Heart left ventricle (tissue), 16 donors: ENCODE measurements at regions not wholly inside any gene's neighbourhood (a gene's known extent, or its start where the extent isn't known, plus 50 kb on each side); places are given as distances from the start of the nearest gene placed in this dataset.
"Not testable (repeated sequence)": the region's sequence is repeated elsewhere in the genome, so short reads cannot be mapped to it uniquely, and the experiment has no call there.

Source experiments
- ATAC-seq, 4 donors: fragments of 200-7000 bp; cut with Tn5 transposase; one replicate each; pipeline ENCODE4 v1.9.1; 2020 to 2022; ENCODE audit warnings: moderate library complexity in 4 of 4, mild to moderate bottlenecking in 3 of 4, moderate number of reproducible peaks in 1 of 4
- DNase-seq, 5 donors: peaks; one replicate each; pipeline ENCODE4 v3.0.0-alpha.2; 2020
- H3K27ac ChIP-seq, 12 donors: fragments of 200-600 bp; sonication (generic) in 4 of 12; one replicate each; pipeline versions ENCODE4 v1.5.0 to v1.8.0; 2016 to 2022; ENCODE audit warnings: mild to moderate bottlenecking in 2 of 12
- H3K27me3 ChIP-seq, 9 donors: fragments of 200-600 bp; sonication (generic) in 2 of 9; one replicate each; pipeline versions ENCODE4 v1.5.1 to v1.8.0; 2016 to 2022; ENCODE audit warnings: mild to moderate bottlenecking in 3 of 9
- H3K36me3 ChIP-seq, 9 donors: fragments of 200-600 bp; sonication (generic) in 2 of 9; one replicate each; pipeline versions ENCODE4 v1.5.0 to v1.8.0; 2018 to 2022; ENCODE audit warnings: mild to moderate bottlenecking in 2 of 9
- H3K4me1 ChIP-seq, 12 donors: fragments of 200-600 bp; sonication (generic) in 4 of 12; one replicate each; pipeline versions ENCODE4 v1.5.0 to v1.8.0; 2016 to 2022; ENCODE audit warnings: mild to moderate bottlenecking in 3 of 12
- H3K4me3 ChIP-seq, 12 donors: fragments of 200-600 bp; sonication (generic) in 4 of 12; one replicate each; pipeline versions ENCODE4 v1.5.0 to v1.8.0; 2017 to 2022; ENCODE audit warnings: mild to moderate bottlenecking in 9 of 12, moderate library complexity in 4 of 12
- H3K9me3 ChIP-seq, 12 donors: fragments of 200-600 bp; sonication (generic) in 4 of 12; one replicate each; pipeline versions ENCODE4 v1.5.0 to v1.8.0; 2016 to 2022; ENCODE audit warnings: mild to moderate bottlenecking in 1 of 12
- CTCF ChIP-seq, 12 donors: fragments of 200-600 bp; sonication (generic) in 4 of 12; IDR thresholded peaks; one replicate each; pipeline versions ENCODE4 v1.5.0 to v1.8.0; 2018 to 2022; ENCODE audit warnings: antibody characterized with exemption in 12 of 12, mild to moderate bottlenecking in 5 of 12
- POLR2A ChIP-seq, 2 donors: fragments of 450-650 bp; IDR thresholded peaks; one replicate each; pipeline ENCODE4 v1.6.1; 2017; ENCODE audit warnings: antibody characterized with exemption in 2 of 2, mild to moderate bottlenecking in 2 of 2, moderate library complexity in 2 of 2
- WGBS, 4 donors: extraction: QIAGEN DNeasy Blood & Tissue Kit in 2 of 4; methylation state at CpG; one replicate each; pipeline versions ENCODE4 v1.1.5 to v1.1.7; 2013 to 2018; 5-methylcytosine and 5-hydroxymethylcytosine counted together
- intact Hi-C, 10 donors: fragments of 100-400 bp; cut with DNase I; formaldehyde crosslinking; loops; one replicate each; pipeline versions ENCODE4 v1.11.1 to v1.14.2; 2022
- donor health status: ischemic (EF 13 %, LVEDD 7.1; RV severe dilation, severe dysfunction).
- donor health status: healthy with polysubstance abuse.
- donor health status: DM: no; HTN: yes; CAD: no.
- donor health status: DM: no; HTN: no; CAD: no.
- donor health status: ischemic (EF 25% LVEDD 6.9; RV normal size, moderate dysfunction).
- donor health status: ischemic (EF 25% LVEDD 5.7; RV mildly dilated, moderate dysfunction).
- donor health status: healthy.
- donor health status: DM: yes; HTN: yes; CAD: no.
- donor health status: ischemic (EF 35%, LVEDD 5.7; RV mildly dilated, moderate dysfunction).
- donor health status: nonischemic (EF 11% LVEDD 7.7; RV severe dilation, severe dysfunction).
- donor health status: DM: yes; HTN: yes; CAD: no.
- donor health status: PGD.
- donor health status: ischemic (EF 29% LVEDD 5.4; RV normal size, mild dysfunction).
- donor health status: nonischemic (EF 23%, LVEDD 6.1; RV moderate dilation, normal function).

- no peak overlapping the region for H3K4me3 ChIP-seq
- intact Hi-C loops: no loop called here
- H3K36me3 ChIP-seq: no peaks in the 10 kb centered on the region
- DNase-seq: no peak
- 73 to 95% (median 81%) methylated on average over 2 of the region's 2 CpGs for WGBS, 4 donors
- H3K4me1 ChIP-seq: no peaks in the 10 kb centered on the region
- H3K27ac ChIP-seq: no peak overlapping the region
- no peak for TF ChIP-seq POLR2A (IDR thresholded peaks at IDR 0.05)
- no peak for TF ChIP-seq CTCF (IDR thresholded peaks at IDR 0.05)
- peaks cover 0 to 9% (median 0%) of the 10 kb centered on the region in 12 donors for H3K9me3 ChIP-seq
- peaks cover 0 to 6% (median 0%) of the 10 kb centered on the region in 9 donors for H3K27me3 ChIP-seq
- ATAC-seq: no peak
Observed at GRCh38 chr7:156014808-156015207, 202.5 kb upstream of the SHH start.

GRCh38 chr7:156014201-156014600 lies 201.9 kb upstream of the SHH start:
- no peak overlapping the region for H3K4me3 ChIP-seq
- peaks cover 0 to 6% (median 0%) of the 10 kb centered on the region in 9 donors for H3K27me3 ChIP-seq
- DNase-seq (no peak), ATAC-seq (no peak)
- H3K4me1 ChIP-seq: no peaks in the 10 kb centered on the region
- intact Hi-C loops: no loop called here
- H3K36me3 ChIP-seq: no peaks in the 10 kb centered on the region
- no peak for TF ChIP-seq CTCF (IDR thresholded peaks at IDR 0.05)
- no peak for TF ChIP-seq POLR2A (IDR thresholded peaks at IDR 0.05)
- peaks cover 0 to 14% (median 0%) of the 10 kb centered on the region in 12 donors for H3K9me3 ChIP-seq
- no peak overlapping the region for H3K27ac ChIP-seq

GRCh38 chr7:156012412-156012811 lies 200.1 kb upstream of the SHH start:
- TF ChIP-seq CTCF (IDR thresholded peaks at IDR 0.05): no peak
- TF ChIP-seq POLR2A (IDR thresholded peaks at IDR 0.05): no peak
- Histone ChIP-seq H3K4me3 (no peak overlapping the region), H3K36me3 (no peaks in the 10 kb centered on the region), H3K27me3 (peaks cover 0 to 4% (median 0%) of the 10 kb centered on the region in 9 donors), H3K9me3 (peaks cover 0 to 28% (median 0%) of the 10 kb centered on the region in 12 donors), H3K27ac (no peak overlapping the region), H3K4me1 (no peaks in the 10 kb centered on the region)
- ATAC-seq: no peak
- no peak for DNase-seq
- intact Hi-C loops: no loop called here
- WGBS, 4 donors: 82 to 90% (median 85%) methylated on average over 3 of the region's 3 CpGs

- no peak for DNase-seq
- ATAC-seq: no peak
- Histone ChIP-seq H3K27me3 (no peaks in the 10 kb centered on the region), H3K27ac (no peak overlapping the region), H3K36me3 (no peaks in the 10 kb centered on the region), H3K9me3 (peaks cover 0 to 31% (median 0%) of the 10 kb centered on the region in 12 donors), H3K4me3 (no peak overlapping the region), H3K4me1 (no peaks in the 10 kb centered on the region)
- TF ChIP-seq CTCF (IDR thresholded peaks at IDR 0.05): no peak
- TF ChIP-seq POLR2A (IDR thresholded peaks at IDR 0.05): no peak
- 47 to 66% (median 64%) methylated on average over 1 of the region's 1 CpG for WGBS, 4 donors
- intact Hi-C loops: no loop called here
Observed at GRCh38 chr7:156009569-156009968, 197.3 kb upstream of the SHH start.

GRCh38 chr7:156006876-156007275 lies 194.6 kb upstream of the SHH start:
- H3K9me3 ChIP-seq: peaks cover 0 to 31% (median 0%) of the 10 kb centered on the region in 12 donors
- ATAC-seq, H3K4me3 ChIP-seq, DNase-seq, H3K27me3 ChIP-seq, intact Hi-C loops, H3K36me3 ChIP-seq, H3K27ac ChIP-seq, H3K4me1 ChIP-seq: not testable (repeated sequence)
- WGBS, 4 donors: 91 to 93% (median 92%) methylated on average over 11 of the region's 11 CpGs
